ENCODE measurements at regions not wholly inside any gene's neighbourhood (a gene's known extent, or its start where the extent isn't known, plus 50 kb on each side); places are given as distances from the start of the nearest gene placed in this dataset.

GRCh38 chr12:76284816-76285750 lies 63.1 kb downstream of the BBS10 start:
- Histone ChIP-seq H3F3A (ENCODE audit: insufficient read depth, low read depth) (no peaks in the 10 kb centered on the region), H3K27me3 (ENCODE audit: insufficient read depth, low read depth) (no peaks in the 10 kb centered on the region), H3K27ac (no peak overlapping the region), H3K9me2 (ENCODE audit: insufficient read depth) (no peaks in the 10 kb centered on the region; the same call in 1 of the 2 replicates), H2AFZ (no peak overlapping the region), H3K4me2 (no peak overlapping the region), H3K36me3 (ENCODE audit: low read depth) (no peaks in the 10 kb centered on the region), H3K79me2 (ENCODE audit: low read depth) (no peaks in the 10 kb centered on the region), H3K4me3 (no peak overlapping the region), H3K4me1 (replicated peaks; ENCODE audit: insufficient read depth) (no peaks in the 10 kb centered on the region; the same call in 1 of the 2 replicates), H3K9me3 (ENCODE audit: insufficient read depth, low read depth) (0 out of 2 replicates have a peak, but pooled peaks cover 5% of the 10 kb centered on the region), H4K20me1 (ENCODE audit: insufficient read depth) (no peaks in the 10 kb centered on the region)
- ChIA-PET POLR2A (ENCODE audit: unreplicated experiment) (no interaction called here), CTCF (no interaction called here)
- no TSS peak for BruUV-seq (replicated peaks)
- peak in 1 of 2 experiments; percentile 24 for DNase-seq
- intact Hi-C loops (cut with micrococcal nuclease; ENCODE audit: unreplicated experiment) = loop anchor here (10.0 kb wide), 1 partner anchor 110 kb away; no protein-coding TSS in a partner anchor
- no peak for TF ChIP-seq EZH2 (IDR thresholded peaks at IDR 0.05; ENCODE audit: low read depth)
- no peak for TF ChIP-seq CTCF (conservative IDR thresholded peaks at IDR 0.05)

GRCh38 chr12:76282744-76283143 lies 65.5 kb downstream of the BBS10 start:
- Histone ChIP-seq H3K27ac (no peak overlapping the region), H3K27me3 (ENCODE audit: insufficient read depth, low read depth) (no peaks in the 10 kb centered on the region), H4K20me1 (ENCODE audit: insufficient read depth) (no peaks in the 10 kb centered on the region), H3K4me3 (no peak overlapping the region), H3K9me2 (ENCODE audit: insufficient read depth) (no peaks in the 10 kb centered on the region), H3K79me2 (ENCODE audit: low read depth) (no peaks in the 10 kb centered on the region), H3K36me3 (ENCODE audit: low read depth) (no peaks in the 10 kb centered on the region), H3F3A (ENCODE audit: insufficient read depth, low read depth) (no peaks in the 10 kb centered on the region), H3K4me2 (no peak overlapping the region), H3K9me3 (ENCODE audit: insufficient read depth, low read depth) (0 out of 2 replicates have a peak, but pooled peaks cover 5% of the 10 kb centered on the region), H2AFZ (no peak overlapping the region), H3K4me1 (replicated peaks; ENCODE audit: insufficient read depth) (no peaks in the 10 kb centered on the region; the same call in 1 of the 2 replicates)
- DNase-seq = no peak
- TF ChIP-seq EZH2 (IDR thresholded peaks at IDR 0.05; ENCODE audit: low read depth) = no peak
- no peak for TF ChIP-seq CTCF (conservative IDR thresholded peaks at IDR 0.05)
- intact Hi-C loops (cut with micrococcal nuclease; ENCODE audit: unreplicated experiment) = loop anchor here (10.0 kb wide), 1 partner anchor 108 kb away; no protein-coding TSS in a partner anchor
- ChIA-PET CTCF (no interaction called here), POLR2A (ENCODE audit: unreplicated experiment) (no interaction called here)
- no TSS peak for BruUV-seq (replicated peaks)

- no peaks in the 10 kb centered on the region for H4K20me1 ChIP-seq (ENCODE audit: insufficient read depth)
- no peaks in the 10 kb centered on the region for H3K36me3 ChIP-seq (ENCODE audit: low read depth)
- intact Hi-C loops (cut with micrococcal nuclease; ENCODE audit: unreplicated experiment) = no loop called here
- H2AFZ ChIP-seq = no peak overlapping the region
- no peak overlapping the region for H3K4me3 ChIP-seq
- no peaks in the 10 kb centered on the region for H3K79me2 ChIP-seq (ENCODE audit: low read depth)
- no peak overlapping the region for H3K4me2 ChIP-seq
- no peaks in the 10 kb centered on the region for H3K27me3 ChIP-seq (ENCODE audit: insufficient read depth, low read depth)
- no peaks in the 10 kb centered on the region for H3K4me1 ChIP-seq (replicated peaks; ENCODE audit: insufficient read depth)
- no peaks in the 10 kb centered on the region for H3K9me3 ChIP-seq (ENCODE audit: insufficient read depth, low read depth)
- ChIA-PET POLR2A (ENCODE audit: unreplicated experiment) (no interaction called here), CTCF (no interaction called here)
- H3K27ac ChIP-seq = no peak overlapping the region
- DNase-seq = peak in 1 of 2 experiments; percentile 1
- H3K9me2 ChIP-seq (ENCODE audit: insufficient read depth) = no peaks in the 10 kb centered on the region
- H3F3A ChIP-seq (ENCODE audit: insufficient read depth, low read depth) = no peaks in the 10 kb centered on the region
- TF ChIP-seq EZH2 (IDR thresholded peaks at IDR 0.05; ENCODE audit: low read depth) = no peak
- TF ChIP-seq CTCF (conservative IDR thresholded peaks at IDR 0.05) = no peak
- no TSS peak for BruUV-seq (replicated peaks)
Measured at GRCh38 chr12:76277480-76277879, 70.7 kb downstream of the BBS10 start.

Measured in PC-9 (cell line).